ENCODE measurements at regions not wholly inside any gene's neighbourhood (a gene's known extent, or its start where the extent isn't known, plus 50 kb on each side); places are given as distances from the start of the nearest gene placed in this dataset.

DNA sequence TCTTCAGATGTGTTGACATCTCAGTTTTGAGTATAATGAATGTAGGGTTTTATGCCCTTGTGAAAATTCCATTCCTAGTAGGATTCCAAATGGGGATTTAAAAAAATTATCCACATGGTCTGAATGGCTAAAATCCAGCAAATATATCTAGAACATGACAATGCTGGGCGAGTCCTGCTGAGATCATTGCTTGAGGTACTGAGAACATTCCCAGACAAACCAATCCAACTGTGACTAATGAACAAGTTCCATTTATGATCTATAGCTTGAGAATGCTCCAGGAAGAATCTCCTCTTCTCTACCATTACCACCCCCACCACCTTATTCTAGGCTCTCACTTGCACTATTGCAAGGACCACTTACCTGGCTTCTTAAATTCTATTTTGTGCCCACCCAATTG, 77.2 kb upstream of the IL1RAPL2 start:
- no peaks in the 10 kb centered on the region for H3F3A ChIP-seq (ENCODE audit: low read length, unreplicated experiment)
- BruUV-seq (replicated peaks): no TSS peak
- H2AFZ ChIP-seq (ENCODE audit: low read length): no peak overlapping the region
- H3K27ac ChIP-seq (ENCODE audit: low read length): no peak overlapping the region
- H3K9me2 ChIP-seq (replicated peaks; ENCODE audit: low read length): no peaks in the 10 kb centered on the region
- DNase-seq (peak; percentile 9), ATAC-seq (no peak)
- H3K4me1 ChIP-seq (ENCODE audit: insufficient read depth, low read length): no peaks in the 10 kb centered on the region
- intact Hi-C loops (cut with micrococcal nuclease): loop anchor here (10.0 kb wide), 1 partner anchor 706 kb away; no protein-coding TSS in a partner anchor
- TF ChIP-seq EZH2phosphoT487 (IDR thresholded peaks at IDR 0.05; ENCODE audit: borderline replicate concordance, low read length) (no peak), EZH2 (IDR thresholded peaks at IDR 0.05; ENCODE audit: low read length, unreplicated experiment) (no peak)
- TF ChIP-seq, protein P1, sequence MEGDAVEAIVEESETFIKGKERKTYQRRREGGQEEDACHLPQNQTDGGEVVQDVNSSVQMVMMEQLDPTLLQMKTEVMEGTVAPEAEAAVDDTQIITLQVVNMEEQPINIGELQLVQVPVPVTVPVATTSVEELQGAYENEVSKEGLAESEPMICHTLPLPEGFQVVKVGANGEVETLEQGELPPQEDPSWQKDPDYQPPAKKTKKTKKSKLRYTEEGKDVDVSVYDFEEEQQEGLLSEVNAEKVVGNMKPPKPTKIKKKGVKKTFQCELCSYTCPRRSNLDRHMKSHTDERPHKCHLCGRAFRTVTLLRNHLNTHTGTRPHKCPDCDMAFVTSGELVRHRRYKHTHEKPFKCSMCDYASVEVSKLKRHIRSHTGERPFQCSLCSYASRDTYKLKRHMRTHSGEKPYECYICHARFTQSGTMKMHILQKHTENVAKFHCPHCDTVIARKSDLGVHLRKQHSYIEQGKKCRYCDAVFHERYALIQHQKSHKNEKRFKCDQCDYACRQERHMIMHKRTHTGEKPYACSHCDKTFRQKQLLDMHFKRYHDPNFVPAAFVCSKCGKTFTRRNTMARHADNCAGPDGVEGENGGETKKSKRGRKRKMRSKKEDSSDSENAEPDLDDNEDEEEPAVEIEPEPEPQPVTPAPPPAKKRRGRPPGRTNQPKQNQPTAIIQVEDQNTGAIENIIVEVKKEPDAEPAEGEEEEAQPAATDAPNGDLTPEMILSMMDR (conservative IDR thresholded peaks at IDR 0.05; ENCODE audit: low read depth, low read length): no peak
- POLR2A ChIA-PET (ENCODE audit: unreplicated experiment): no interaction called here
- H3K36me3 ChIP-seq (ENCODE audit: low read depth, low read length): no peaks in the 10 kb centered on the region
- no peaks in the 10 kb centered on the region for H3K79me2 ChIP-seq (ENCODE audit: low read length)
- H3K9ac ChIP-seq (ENCODE audit: low read length): no peak overlapping the region
- no peak overlapping the region for H3K4me2 ChIP-seq (ENCODE audit: low read length)
- no peaks in the 10 kb centered on the region for H3K9me3 ChIP-seq (ENCODE audit: low read length)
- no peaks in the 10 kb centered on the region for H4K20me1 ChIP-seq (ENCODE audit: low read length)
- H3K4me3 ChIP-seq (ENCODE audit: low read length): no peak overlapping the region
- no peaks in the 10 kb centered on the region for H3K27me3 ChIP-seq (ENCODE audit: low read length)
- CTCF ChIA-PET: no interaction called here

DNA sequence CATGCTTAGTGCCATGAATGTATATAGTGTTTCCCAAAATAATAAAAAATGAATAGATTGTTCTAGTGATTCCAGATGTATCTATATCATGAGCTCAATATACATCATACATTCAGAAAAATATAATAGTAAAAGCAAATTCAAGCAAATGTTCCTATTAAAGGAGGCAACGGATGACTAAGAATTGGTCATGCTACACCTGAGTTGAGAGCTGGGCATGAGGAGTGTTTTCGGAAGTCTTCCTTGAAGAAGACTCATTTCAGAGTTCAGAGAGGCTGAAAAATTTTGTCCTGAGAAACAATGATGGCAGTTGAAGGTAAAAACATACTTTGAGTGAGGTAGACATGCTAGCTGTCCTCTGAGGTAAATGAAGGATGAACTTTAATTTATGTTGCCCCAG, 79.3 kb upstream of the IL1RAPL2 start:
- Histone ChIP-seq H3K4me1 (ENCODE audit: insufficient read depth, low read length) (no peaks in the 10 kb centered on the region), H3K27ac (ENCODE audit: low read length) (no peak overlapping the region), H3K4me2 (ENCODE audit: low read length) (no peak overlapping the region), H3K9me3 (ENCODE audit: low read length) (no peaks in the 10 kb centered on the region), H3K36me3 (ENCODE audit: low read depth, low read length) (no peaks in the 10 kb centered on the region), H3K9ac (ENCODE audit: low read length) (no peak overlapping the region), H4K20me1 (ENCODE audit: low read length) (no peaks in the 10 kb centered on the region), H2AFZ (ENCODE audit: low read length) (no peak overlapping the region), H3F3A (ENCODE audit: low read length, unreplicated experiment) (no peaks in the 10 kb centered on the region), H3K27me3 (ENCODE audit: low read length) (no peaks in the 10 kb centered on the region), H3K79me2 (ENCODE audit: low read length) (no peaks in the 10 kb centered on the region), H3K9me2 (replicated peaks; ENCODE audit: low read length) (no peaks in the 10 kb centered on the region), H3K4me3 (ENCODE audit: low read length) (no peak overlapping the region)
- DNase-seq (peak; percentile 13), ATAC-seq (no peak; the same call in 1 of the 2 replicates)
- TF ChIP-seq EZH2 (IDR thresholded peaks at IDR 0.05; ENCODE audit: low read length, unreplicated experiment) (no peak), EZH2phosphoT487 (IDR thresholded peaks at IDR 0.05; ENCODE audit: borderline replicate concordance, low read length) (no peak)
- TF ChIP-seq, protein P1 (conservative IDR thresholded peaks at IDR 0.05; ENCODE audit: low read depth, low read length): no peak
- BruUV-seq (replicated peaks): no TSS peak
- CTCF ChIA-PET: no interaction called here
- intact Hi-C loops (cut with micrococcal nuclease): loop anchor here (10.0 kb wide), 1 partner anchor 708 kb away; no protein-coding TSS in a partner anchor
- POLR2A ChIA-PET (ENCODE audit: unreplicated experiment): no interaction called here

DNA sequence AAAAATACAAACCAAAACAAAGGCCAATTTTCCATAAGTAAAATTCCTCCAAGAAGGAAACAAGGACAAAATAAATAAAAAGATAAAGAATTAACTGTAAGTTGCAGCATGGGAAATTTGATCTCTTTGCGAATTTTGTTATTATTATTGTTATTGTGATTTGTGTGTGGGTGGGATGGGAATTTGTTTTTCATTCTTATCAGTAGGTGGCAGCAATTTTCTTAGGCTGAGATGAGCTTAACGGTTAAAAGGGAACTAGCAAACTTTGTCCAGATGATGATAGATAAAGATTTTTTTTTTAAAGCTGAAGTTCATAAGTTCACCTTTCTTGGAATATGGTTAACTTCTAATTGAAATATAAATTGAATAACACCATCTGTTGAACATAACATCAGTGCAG, 83.2 kb upstream of the IL1RAPL2 start:
- Histone ChIP-seq H3K79me2 (ENCODE audit: low read length) (no peaks in the 10 kb centered on the region), H3K36me3 (ENCODE audit: low read depth, low read length) (no peaks in the 10 kb centered on the region), H3K27me3 (ENCODE audit: low read length) (no peaks in the 10 kb centered on the region), H3K4me1 (ENCODE audit: insufficient read depth, low read length) (no peaks in the 10 kb centered on the region), H3F3A (ENCODE audit: low read length, unreplicated experiment) (no peaks in the 10 kb centered on the region), H3K27ac (ENCODE audit: low read length) (no peak overlapping the region), H3K4me3 (ENCODE audit: low read length) (no peak overlapping the region), H4K20me1 (ENCODE audit: low read length) (no peaks in the 10 kb centered on the region), H2AFZ (ENCODE audit: low read length) (no peak overlapping the region), H3K9me3 (ENCODE audit: low read length) (no peaks in the 10 kb centered on the region), H3K9ac (ENCODE audit: low read length) (no peak overlapping the region), H3K4me2 (ENCODE audit: low read length) (no peak overlapping the region), H3K9me2 (replicated peaks; ENCODE audit: low read length) (no peaks in the 10 kb centered on the region)
- ChIA-PET CTCF (no interaction called here), POLR2A (ENCODE audit: unreplicated experiment) (no interaction called here)
- intact Hi-C loops (cut with micrococcal nuclease): loop anchor here (5.0 to 10.0 kb wide), 2 partner anchors 440 to 712 kb away; no protein-coding TSS in a partner anchor
- no peak for ATAC-seq
- DNase-seq: peak; percentile 15
- TF ChIP-seq, protein P1 (conservative IDR thresholded peaks at IDR 0.05; ENCODE audit: low read depth, low read length): peak; percentile 58
- TF ChIP-seq EZH2phosphoT487 (IDR thresholded peaks at IDR 0.05; ENCODE audit: borderline replicate concordance, low read length): no peak
- BruUV-seq (replicated peaks): no TSS peak
